Renal cortex interstitium (tissue), 11 donors: ENCODE measurements at regions not wholly inside any gene's neighbourhood (a gene's known extent, or its start where the extent isn't known, plus 50 kb on each side); places are given as distances from the start of the nearest gene placed in this dataset.

Experiments used
- DNase-seq, 11 donors: peaks; one replicate each; pipeline ENCODE4 v3.0.0-alpha.2; 2013; ENCODE audit warnings: low read depth in 9 of 11, low spot score in 4 of 11; ENCODE audit errors: extremely low read depth in 1 of 11

DNA sequence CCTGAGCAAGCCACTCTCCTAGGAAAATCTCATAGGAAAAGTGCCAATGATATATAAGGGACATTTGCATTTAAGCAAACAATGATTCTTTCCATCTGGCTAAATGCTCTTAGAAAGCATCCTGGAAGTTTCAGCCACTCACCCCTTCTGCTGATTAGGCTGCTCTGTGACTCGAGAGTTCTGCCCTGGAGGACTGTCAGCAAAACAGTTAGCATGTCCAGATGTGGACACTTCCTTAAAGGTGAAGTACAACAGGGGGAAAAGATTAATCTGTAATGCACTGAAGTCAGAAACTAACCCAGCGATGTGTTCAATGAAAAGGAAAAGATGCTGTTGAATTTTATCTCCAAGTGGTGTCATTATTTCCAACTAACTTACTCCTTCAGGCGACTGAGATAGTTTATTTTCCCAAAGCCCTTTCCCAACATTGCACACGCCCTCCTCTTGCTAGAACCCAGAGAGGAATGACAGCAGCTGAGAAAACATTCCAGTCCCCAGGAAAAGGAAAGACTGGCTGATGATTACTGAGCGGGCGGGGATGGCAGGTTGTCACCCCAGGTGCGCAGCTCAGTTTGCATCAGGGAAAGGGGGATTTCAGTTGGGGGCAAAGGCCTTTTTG, 214.0 kb downstream of the SS18 start:
- DNase-seq: peak in 2 of 11 donors; percentile 25 to 38

DNA sequence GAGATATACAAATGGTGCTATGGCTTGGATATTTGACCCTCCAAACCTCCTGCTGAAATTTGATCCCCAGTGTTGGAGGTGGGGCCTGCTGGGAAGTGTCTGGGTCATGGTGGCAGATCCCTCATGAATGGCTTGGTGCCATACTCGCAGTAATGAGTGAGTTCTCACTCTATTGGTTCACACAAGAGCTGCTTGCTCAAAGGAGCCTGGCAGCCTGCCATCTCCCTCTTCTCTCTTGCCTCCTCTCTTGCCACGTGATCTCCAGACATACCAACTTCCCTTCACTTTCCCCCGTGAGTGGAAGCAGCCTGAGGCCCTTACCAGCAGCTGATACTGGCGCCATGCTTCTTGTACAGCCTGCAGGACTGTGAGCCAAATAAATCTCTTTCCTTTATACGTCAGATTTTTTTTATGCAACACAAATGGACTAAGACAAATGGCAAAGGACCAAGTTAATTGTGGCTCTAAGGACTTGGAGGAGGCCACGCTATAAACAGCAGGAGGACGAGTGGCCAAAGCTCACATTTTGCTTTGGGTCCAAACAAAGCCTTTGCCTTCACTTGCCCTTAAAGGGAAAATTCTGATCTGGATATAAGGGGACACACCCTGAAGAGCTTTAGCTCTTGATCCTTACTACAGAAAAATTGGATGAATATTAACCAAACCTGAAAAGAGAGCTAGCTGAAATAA, 214.7 kb downstream of the SS18 start:
- DNase-seq: no peak

DNA sequence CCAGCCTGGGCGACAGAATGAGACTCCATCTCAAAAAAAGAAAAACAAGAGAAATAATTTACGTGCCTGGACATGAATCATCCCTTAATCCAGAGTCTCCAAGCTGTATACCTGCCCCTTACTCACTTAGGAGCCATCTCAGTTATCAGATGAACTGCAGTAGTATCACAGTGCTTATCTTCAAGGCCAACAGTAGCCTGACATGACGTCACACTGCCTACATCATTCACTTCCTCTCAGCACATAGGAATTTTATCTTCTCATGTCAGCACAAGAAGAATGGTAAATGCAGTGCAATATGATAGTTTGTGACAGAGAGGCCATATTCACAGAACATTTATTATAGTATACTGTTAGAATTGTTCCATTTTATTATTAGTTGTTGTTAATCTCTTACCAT, 216.6 kb downstream of the SS18 start:
- DNase-seq: no peak

DNA sequence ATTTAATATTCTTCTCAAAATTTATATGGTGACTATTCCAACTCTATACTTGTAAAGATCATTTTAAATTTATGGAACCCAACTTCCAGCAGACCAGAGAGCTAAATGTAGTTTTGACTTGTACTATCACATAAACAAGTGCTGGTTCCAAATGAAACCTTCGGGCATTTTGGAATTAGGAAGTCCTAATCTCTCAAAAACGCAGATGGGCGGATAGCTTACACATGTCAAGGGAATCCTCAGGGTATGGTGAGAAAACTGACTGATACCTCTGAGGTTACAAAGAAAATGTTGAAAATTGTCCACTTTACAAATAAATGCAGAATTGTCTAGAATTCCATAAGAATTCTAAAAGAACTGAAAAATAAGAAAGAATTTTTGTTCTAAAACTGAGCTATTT, 224.1 kb downstream of the SS18 start:
- DNase-seq: no peak

DNA sequence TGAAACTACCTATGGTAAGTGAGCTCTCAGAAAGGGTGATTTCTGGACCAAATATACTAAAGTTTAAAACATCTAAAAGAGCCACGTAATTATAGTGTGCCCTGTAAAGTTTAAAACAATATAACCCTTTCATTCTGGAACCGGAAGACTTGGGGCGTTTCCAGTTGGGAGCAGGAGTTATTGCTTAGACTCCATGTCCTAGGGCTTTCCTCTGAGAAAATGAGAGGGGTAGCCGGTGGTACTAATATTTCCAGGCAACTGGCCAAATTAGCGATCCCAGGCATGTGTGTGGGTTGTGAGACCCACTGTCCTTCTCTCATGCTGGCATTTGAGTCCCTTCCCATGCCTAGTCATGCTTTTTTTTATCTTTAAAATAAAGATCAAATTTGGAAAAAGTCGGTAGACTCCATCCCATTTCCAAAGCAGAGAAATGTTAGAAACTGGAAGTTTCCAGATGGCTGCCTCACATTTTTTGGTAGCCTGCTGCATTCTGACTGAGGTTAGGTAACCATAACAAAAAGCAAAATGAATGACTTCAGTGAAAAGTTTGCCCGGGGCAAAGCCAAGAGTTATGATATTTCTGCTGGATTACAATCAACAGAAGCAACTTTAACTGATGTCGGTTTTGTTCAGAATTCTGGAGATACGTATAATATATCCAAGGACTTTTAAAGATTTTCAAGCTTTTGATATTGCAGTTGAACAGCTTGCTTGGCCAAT, 227.4 kb downstream of the SS18 start:
- DNase-seq: no peak

DNA sequence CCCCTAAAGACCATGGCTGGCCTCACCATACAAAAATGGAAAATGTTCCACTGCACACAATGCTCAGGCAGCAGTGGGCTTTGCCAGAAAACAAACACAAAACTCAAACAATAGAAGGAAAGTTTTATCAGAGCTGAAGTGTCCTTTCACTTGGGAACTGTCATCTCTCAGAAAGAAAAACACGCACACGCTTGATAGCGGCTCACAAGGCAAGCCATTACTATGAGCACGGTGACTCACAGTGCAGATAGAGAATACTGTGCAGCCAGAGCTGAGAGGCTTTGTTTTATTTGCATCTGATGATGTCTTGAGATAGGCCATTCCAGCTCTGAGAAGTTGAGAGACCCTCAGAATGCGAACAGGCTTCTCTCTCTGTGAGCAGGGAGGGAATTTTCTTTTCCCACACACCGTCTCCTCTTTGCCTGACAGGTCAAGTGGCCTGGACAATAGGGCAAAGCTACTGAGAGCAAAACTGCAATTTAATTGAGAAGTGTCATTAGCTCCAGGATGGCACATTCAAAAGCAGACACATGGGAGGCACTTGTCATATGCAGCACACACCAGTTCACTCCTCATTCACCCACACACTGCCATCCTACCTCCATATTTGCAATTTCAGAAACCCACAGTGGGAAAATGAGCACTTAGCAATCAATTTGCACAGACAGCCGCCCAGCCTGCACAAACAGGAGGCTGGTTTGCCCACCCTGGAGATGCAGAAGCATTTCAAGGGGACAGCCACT, 236.6 kb downstream of the SS18 start:
- DNase-seq: no peak

DNA sequence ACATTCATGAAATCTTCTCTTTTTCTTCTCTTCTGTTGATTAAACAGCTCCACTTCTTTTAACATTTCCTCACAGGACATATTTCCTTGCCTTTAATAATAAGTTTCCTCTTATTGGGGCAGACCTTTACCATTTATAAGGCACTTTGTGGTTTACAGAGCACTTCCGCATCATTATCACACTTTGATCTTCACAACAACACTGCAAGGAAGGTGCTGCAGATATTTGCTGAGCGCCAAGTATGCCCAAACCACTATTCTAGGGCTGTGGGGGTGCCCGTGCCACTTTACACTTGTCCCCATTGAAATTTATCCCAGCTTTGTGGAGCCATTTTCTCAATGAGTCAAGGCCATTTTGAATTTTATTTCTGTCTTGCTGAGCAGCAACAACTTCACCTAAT, 246.6 kb downstream of the SS18 start:
- no peak for DNase-seq

DNA sequence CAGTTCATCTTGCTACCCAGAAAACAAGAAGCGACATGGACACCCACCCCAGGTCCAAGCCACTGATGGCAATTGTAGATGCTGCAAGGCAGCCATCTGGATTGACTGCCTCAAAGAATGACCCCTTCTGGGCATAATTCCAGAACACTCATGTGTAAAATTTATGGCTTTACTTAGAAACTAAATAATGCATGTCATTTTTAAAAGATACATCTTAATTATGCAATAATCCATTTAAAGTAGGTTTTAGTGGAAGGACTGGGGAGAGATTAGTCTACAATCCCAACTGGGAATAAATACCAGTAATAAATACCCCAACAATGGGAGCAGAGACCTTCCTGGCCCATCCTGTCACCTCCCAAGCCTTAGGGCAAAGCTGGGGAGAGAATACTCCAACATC, 247.7 kb downstream of the SS18 start:
- no peak for DNase-seq

DNA sequence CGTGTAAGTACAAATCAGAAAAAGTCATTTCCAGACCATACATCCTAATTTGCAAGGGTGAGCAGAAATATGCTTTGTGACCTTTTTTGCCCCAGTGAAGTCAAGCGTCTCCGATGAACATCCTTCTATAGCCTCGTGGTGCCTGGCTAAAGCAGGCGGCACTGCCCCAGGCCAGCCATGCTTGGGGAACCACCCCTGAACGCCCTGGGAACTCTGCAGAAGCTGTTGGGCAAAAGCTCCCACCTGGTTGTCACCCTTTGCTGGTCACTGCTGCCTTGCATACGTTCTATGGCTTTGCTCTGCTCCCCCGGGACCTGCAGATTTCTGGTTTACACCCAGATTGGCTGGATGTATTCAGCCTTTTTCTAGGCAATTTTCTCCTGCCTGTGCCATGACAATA, 256.4 kb downstream of the SS18 start:
- DNase-seq: no peak

DNA sequence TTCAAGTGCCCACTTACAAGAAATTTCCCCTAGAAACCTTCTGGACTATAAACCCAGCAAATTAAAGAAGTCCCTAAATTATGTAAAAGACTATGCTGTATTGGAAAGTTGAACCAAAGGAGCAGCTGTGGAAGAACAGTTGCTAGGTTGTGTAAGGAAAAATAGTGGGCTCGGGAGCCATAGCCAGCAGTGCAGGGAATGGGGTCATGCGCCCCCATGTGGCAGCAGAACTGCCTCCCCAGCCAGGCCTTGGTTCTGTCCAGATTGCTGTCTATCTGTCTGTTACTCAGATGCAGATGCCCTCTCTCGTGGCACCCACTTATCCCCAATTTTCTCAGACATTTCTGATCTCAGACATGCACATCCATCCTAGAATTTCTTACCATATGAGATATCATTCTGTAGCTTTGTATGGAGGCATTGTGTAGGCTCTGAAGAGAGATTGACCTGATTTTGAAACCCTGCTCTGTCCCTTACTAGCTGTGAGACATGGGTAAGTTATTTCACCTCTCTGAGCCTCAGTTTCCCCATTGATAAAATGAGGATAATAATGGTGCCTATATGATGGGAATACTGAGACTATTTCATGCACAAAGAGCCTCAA, 258.3 kb downstream of the SS18 start:
- DNase-seq: peak in 10 of 11 donors; percentile 4 to 44 (median 28)

DNA sequence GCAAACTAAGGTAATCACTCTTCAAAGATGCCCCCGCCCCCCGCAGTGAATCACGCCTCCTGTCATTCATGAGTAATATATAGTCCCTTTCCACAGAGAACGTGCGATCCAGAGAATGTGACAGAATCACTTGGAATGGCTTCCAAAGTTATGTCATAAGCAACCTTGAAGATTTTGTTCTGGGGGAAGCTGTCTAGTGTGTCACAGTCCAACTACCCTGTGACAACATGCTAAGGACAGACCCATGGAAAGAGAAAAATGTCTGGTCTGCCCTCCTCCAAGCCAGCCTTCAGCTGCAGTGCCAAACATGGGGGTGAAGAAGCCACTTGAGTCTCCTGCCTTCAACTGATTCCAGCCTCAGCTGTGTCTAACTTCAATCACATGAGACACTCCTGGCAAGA, 259.1 kb downstream of the SS18 start:
- no peak for DNase-seq

DNA sequence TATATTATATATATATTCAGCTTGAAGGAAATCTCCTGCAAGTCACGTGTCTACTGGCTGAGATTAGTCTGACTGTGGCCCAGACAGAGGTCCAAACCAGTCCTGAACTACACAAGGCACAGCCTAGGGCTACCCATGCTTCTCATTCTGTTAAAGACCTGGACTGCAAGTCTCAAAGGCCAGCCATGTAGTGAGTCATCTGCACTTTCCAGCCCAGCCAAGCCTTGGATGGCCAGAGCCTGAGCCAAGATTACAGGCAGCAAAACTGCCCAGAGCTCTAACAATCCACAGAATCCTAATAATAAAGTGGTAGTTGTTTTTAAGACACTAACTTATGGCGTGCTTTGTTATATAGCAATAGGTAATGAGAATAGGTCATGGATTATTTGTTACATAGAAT, 259.6 kb downstream of the SS18 start:
- no peak for DNase-seq

DNA sequence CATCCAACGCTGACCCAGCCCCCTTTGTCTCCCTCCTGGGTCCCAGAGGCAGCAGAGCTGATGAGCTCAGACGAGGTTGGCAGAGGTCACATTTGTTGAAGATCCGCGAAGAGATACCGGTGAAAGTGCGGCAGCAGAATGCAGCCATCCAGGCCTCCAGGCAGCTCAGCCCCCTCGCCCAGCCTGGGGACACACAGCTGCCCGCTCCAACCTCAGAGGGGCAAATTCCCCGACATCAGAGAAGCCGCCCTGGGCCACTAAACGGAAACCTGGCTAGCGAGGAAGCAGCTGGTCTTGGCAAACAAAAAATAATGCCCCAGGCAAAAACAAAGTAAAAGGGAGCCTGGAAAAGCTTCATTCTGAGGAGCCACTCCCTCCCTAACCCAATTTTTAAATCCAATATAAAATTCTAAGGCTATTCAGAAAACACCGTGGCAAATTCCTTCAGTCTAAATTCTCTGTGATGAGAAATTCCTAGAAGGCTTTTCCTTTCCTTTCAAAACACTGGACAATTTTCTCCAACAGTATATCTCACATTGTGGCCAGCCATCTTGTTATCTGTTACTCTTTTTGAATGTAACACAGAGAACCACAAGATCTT, 262.4 kb downstream of the SS18 start:
- no peak for DNase-seq

DNA sequence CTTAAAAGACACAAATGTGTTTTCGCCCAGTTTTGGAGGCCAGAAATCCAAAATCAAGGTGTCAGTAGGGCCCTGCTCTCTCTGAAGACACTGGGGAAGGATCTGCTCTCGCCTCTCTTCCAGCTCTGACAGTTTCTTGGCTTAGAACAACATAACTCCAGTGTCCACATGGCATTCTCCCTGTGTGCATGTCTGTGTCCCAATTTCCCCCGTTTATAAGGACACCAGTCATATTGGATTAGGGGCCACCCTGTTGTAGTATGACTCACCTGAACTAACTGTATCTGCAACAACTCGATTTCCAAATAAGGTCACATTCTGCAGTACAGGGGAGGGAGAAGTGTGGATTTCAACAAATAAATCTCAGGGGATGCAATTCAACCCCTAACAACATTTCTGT, 263.2 kb downstream of the SS18 start:
- DNase-seq: no peak

DNA sequence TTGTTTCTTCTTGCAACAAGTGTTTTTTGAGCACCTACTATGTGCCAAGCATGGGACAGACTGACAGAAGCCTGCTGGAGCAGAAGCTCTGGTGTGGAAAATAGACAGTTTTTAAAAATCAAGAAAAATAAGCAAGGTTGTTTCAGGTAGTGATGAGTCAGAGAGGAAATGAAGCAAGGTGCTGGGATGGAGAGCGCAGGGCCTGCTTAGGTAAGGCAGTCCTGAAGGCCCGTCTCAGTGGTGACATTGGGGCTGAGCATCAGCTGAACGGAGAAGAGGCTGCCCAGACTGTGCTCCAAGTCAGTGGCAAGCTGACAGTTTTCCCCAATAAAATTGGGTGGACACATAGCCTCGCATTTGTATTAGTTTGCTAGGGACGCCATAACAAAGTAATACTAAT, 263.6 kb downstream of the SS18 start:
- no peak for DNase-seq

DNA sequence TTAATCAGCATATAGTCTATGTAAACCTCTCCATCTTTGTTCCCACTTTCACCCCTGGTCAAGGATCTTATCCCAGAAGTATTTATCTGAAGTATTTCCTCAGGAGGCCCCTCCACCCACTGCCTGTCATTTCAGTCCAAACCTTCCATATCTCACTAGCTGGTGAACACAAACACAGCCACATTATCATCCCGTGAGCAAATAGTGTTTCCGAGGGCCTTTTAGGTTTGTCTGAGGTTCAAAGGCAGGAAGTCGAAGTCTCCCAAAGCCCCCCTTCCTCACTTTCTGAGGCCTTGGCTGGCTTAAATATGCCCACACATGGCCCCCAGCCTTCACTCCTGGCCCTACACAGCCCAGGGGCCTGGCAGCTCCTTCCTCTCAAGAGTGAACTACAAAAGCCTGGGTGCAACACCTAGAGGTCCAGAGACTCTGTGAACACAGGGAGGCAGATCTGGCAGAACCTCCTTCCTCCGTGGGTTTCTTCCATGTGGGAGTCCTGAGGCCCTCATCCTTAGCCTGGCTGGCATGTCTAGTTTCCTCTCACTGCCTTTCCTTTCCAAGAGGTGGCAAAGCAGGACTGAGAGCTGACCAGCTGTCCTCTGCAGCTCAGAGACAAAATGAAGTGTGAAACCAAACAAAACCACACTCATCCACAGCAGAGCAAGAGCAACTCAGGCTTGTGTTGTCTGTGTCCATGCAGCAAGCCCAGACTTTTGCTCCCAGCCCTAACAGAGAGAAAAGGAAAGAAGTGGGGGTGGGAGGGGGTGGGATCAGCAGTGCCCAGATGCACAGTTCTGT, 264.2 kb downstream of the SS18 start:
- no peak for DNase-seq

DNA sequence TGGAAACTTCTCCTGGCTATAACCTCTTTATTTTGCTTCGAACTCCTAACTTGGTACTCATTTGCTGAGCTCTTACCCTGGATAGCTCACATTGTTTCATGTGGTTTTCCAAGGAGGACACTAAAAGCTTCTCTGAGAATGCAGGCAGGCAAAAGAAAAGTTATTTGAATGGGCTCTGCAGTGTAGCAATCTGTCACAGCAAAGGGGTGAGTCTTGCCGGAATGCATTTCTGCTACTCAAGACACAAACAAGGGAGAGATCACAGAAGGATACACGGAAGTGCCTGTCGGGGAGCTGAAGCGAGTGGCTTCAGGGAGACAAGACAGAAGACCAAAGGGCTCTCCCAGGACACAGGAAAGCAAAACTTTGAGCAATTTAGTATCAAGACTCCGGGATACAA, 265.4 kb downstream of the SS18 start:
- DNase-seq: no peak

DNA sequence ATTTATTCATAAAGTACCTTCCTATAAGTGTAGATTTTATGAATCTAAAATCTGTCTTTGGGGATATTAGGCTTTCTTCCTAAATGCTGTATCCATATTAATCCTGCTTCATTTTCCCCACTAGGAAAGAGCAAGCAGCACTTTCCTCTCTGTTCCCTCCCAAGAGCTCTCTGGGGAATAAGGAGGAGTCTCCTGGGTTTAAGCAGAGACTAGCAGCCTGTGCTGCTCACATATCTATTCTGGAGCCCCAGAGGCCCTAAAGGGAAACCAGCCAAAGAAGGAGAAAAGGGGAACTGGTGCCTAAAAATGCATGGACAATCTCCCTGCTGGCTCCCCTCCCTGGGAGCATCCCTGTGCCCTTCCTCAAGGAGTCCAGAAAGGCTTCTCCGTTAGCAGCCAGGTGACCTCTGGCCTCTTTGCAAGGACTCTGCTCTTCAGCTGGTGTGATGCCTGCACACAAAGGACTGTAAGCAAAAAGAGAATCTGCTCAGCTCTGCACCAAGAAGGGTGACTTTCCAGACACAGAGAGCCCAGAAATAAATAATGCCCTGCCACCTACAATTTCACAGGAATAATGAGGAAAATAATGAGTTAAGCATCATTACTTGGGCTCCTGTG, 270.6 kb downstream of the SS18 start:
- no peak for DNase-seq
